ENCODE measurements at regions not wholly inside any gene's neighbourhood (a gene's known extent, or its start where the extent isn't known, plus 50 kb on each side); places are given as distances from the start of the nearest gene placed in this dataset.

- no peak for DNase-seq (ENCODE audit: low read depth)
- H3K4me3 ChIP-seq (ENCODE audit: low read depth, low read length), result no peak overlapping the region
- TF ChIP-seq CTCF (IDR thresholded peaks at IDR 0.05; ENCODE audit: low read depth, low read length, missing control alignments), result no peak
- in situ Hi-C loops (cut with HindIII; ENCODE audit: low sequenced_read_pairs), result no loop called here
Measured at GRCh38 chr5:107047048-107047447, 623.7 kb downstream of the EFNA5 start.

- in situ Hi-C loops (cut with HindIII; ENCODE audit: low sequenced_read_pairs), result no loop called here
- no peak for TF ChIP-seq CTCF (IDR thresholded peaks at IDR 0.05; ENCODE audit: low read depth, low read length, missing control alignments)
- DNase-seq (ENCODE audit: low read depth), result no peak
- H3K4me3 ChIP-seq (ENCODE audit: low read depth, low read length), result no peak overlapping the region
Measured at GRCh38 chr5:107043665-107044064, 627.1 kb downstream of the EFNA5 start.

- H3K4me3 ChIP-seq (ENCODE audit: low read depth, low read length), result no peak overlapping the region
- no peak for DNase-seq (ENCODE audit: low read depth)
- in situ Hi-C loops (cut with HindIII; ENCODE audit: low sequenced_read_pairs), result no loop called here
- no peak for TF ChIP-seq CTCF (IDR thresholded peaks at IDR 0.05; ENCODE audit: low read depth, low read length, missing control alignments)
Measured at GRCh38 chr5:107040907-107041306, 629.8 kb downstream of the EFNA5 start.

GRCh38 chr5:107032629-107033028 is 638.1 kb downstream of the EFNA5 start:
- no peak overlapping the region for H3K4me3 ChIP-seq (ENCODE audit: low read depth, low read length)
- no peak for TF ChIP-seq CTCF (IDR thresholded peaks at IDR 0.05; ENCODE audit: low read depth, low read length, missing control alignments)
- in situ Hi-C loops (cut with HindIII; ENCODE audit: low sequenced_read_pairs), result no loop called here
- no peak for DNase-seq (ENCODE audit: low read depth)

- in situ Hi-C loops (cut with HindIII; ENCODE audit: low sequenced_read_pairs), result no loop called here
- H3K4me3 ChIP-seq (ENCODE audit: low read depth, low read length), result no peak overlapping the region
- no peak for TF ChIP-seq CTCF (IDR thresholded peaks at IDR 0.05; ENCODE audit: low read depth, low read length, missing control alignments)
- DNase-seq (ENCODE audit: low read depth), result no peak
Measured at GRCh38 chr5:107028938-107029337, 641.8 kb downstream of the EFNA5 start.

GRCh38 chr5:107025712-107026497 is 644.8 kb downstream of the EFNA5 start:
- H3K4me3 ChIP-seq (ENCODE audit: low read depth, low read length), result no peak overlapping the region
- no peak for TF ChIP-seq CTCF (IDR thresholded peaks at IDR 0.05; ENCODE audit: low read depth, low read length, missing control alignments)

More at GRCh38 chr5:107025712-107026497, 644.8 kb downstream of the EFNA5 start:
- DNase-seq (ENCODE audit: low read depth), result no peak
- in situ Hi-C loops (cut with HindIII; ENCODE audit: low sequenced_read_pairs), result no loop called here
